ENCODE measurements at regions not wholly inside any gene's neighbourhood (a gene's known extent, or its start where the extent isn't known, plus 50 kb on each side); places are given as distances from the start of the nearest gene placed in this dataset.

DNA sequence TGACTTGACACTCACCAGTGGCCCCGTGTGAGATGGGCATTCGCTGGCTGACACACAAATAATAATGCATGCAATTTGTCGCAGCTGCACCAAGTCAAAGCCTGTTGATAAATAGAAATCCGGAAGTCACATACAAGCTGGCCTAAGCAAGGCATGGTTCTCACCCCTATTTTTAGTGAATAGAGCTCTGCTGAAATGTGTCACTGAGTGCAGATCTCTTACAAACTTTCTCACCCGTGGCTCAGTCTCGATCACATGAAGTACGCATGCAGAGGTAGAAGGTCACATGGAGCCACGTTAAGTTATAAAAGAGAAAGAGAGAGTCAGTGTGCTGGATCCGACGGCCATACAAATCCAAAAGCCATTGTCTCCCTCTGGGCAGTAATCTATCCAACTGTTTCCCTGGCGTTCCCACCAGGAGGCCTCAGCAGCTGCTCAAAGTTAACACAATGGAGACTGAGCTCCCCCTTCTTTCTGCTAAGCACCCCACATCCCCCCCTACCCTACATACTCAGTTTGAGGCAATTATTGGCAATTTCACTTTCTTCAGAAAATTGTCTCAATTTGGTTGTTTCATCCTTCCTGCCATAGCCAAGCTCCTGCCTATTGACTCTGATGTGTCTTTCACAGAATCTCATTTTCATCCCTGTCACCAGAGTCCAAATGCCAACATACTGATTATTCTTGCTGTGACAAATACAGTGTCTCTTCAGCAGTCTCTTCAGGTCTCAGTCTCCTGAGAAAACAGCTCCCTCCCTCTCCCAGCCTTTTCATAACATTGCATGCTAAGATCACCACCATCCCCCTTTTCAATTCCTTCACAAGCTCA, 473.3 kb upstream of the NRP1 start:
- TF ChIP-seq, protein P1, sequence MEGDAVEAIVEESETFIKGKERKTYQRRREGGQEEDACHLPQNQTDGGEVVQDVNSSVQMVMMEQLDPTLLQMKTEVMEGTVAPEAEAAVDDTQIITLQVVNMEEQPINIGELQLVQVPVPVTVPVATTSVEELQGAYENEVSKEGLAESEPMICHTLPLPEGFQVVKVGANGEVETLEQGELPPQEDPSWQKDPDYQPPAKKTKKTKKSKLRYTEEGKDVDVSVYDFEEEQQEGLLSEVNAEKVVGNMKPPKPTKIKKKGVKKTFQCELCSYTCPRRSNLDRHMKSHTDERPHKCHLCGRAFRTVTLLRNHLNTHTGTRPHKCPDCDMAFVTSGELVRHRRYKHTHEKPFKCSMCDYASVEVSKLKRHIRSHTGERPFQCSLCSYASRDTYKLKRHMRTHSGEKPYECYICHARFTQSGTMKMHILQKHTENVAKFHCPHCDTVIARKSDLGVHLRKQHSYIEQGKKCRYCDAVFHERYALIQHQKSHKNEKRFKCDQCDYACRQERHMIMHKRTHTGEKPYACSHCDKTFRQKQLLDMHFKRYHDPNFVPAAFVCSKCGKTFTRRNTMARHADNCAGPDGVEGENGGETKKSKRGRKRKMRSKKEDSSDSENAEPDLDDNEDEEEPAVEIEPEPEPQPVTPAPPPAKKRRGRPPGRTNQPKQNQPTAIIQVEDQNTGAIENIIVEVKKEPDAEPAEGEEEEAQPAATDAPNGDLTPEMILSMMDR (IDR thresholded peaks at IDR 0.05), result no peak
- TF ChIP-seq POLR2A (IDR thresholded peaks at IDR 0.05), result no peak

All from right lobe of liver (tissue), 4 donors.